ENCODE measurements at regions not wholly inside any gene's neighbourhood (a gene's known extent, or its start where the extent isn't known, plus 50 kb on each side); places are given as distances from the start of the nearest gene placed in this dataset.

GRCh38 chr7:149569025-149569725, 71.6 kb upstream of the ZNF746 start:
- TF ChIP-seq CTCF (IDR thresholded peaks at IDR 0.05): no peak
- ATAC-seq (ENCODE audit: low read depth): no peak
- POLR2A ChIA-PET: no interaction called here
- Mint-ChIP-seq H3K27ac (no peak overlapping the region), H3K4me3 (no peak overlapping the region), H3K27me3 (no peaks in the 10 kb centered on the region), H3K36me3 (ENCODE audit: low read depth) (peaks cover 63% of the 10 kb centered on the region), H3K9me3 (peaks cover 28% of the 10 kb centered on the region), H3K4me1 (peaks cover 2% of the 10 kb centered on the region)
- intact Hi-C loops (cut with micrococcal nuclease): no loop called here
- DNase-seq: no peak
- CTCF ChIA-PET: no interaction called here

GRCh38 chr7:149568218-149568617, 70.6 kb upstream of the ZNF746 start:
- Mint-ChIP-seq H3K9me3 (peaks cover 26% of the 10 kb centered on the region), H3K4me1 (peaks cover 2% of the 10 kb centered on the region), H3K36me3 (ENCODE audit: low read depth) (peaks cover 68% of the 10 kb centered on the region), H3K27ac (no peak overlapping the region), H3K4me3 (no peak overlapping the region), H3K27me3 (no peaks in the 10 kb centered on the region)
- ChIA-PET POLR2A (no interaction called here), CTCF (no interaction called here)
- ATAC-seq (ENCODE audit: low read depth) (no peak), DNase-seq (no peak)
- intact Hi-C loops (cut with micrococcal nuclease): no loop called here
- no peak for TF ChIP-seq CTCF (IDR thresholded peaks at IDR 0.05)

- H3K27ac Mint-ChIP-seq: no peak overlapping the region
- H3K9me3 Mint-ChIP-seq: peaks cover 16% of the 10 kb centered on the region
- TF ChIP-seq CTCF (IDR thresholded peaks at IDR 0.05): no peak
- ChIA-PET CTCF (no interaction called here), POLR2A (no interaction called here)
- H3K36me3 Mint-ChIP-seq (ENCODE audit: low read depth): peaks cover 66% of the 10 kb centered on the region
- H3K4me1 Mint-ChIP-seq: no peaks in the 10 kb centered on the region
- DNase-seq: no peak
- H3K4me3 Mint-ChIP-seq: no peak overlapping the region
- no peaks in the 10 kb centered on the region for H3K27me3 Mint-ChIP-seq
- no peak for ATAC-seq (ENCODE audit: low read depth)
- intact Hi-C loops (cut with micrococcal nuclease): no loop called here
These were observed 68.5 kb upstream of the ZNF746 start for GRCh38 chr7:149566103-149566502.

- no peak overlapping the region for H3K27ac Mint-ChIP-seq
- H3K36me3 Mint-ChIP-seq (ENCODE audit: low read depth): peaks cover 68% of the 10 kb centered on the region
- CTCF ChIA-PET: no interaction called here
- no peak overlapping the region for H3K4me3 Mint-ChIP-seq
- H3K9me3 Mint-ChIP-seq: peaks cover 12% of the 10 kb centered on the region
- no peak for TF ChIP-seq CTCF (IDR thresholded peaks at IDR 0.05)
- no peaks in the 10 kb centered on the region for H3K27me3 Mint-ChIP-seq
- POLR2A ChIA-PET: no interaction called here
- intact Hi-C loops (cut with micrococcal nuclease): no loop called here
- DNase-seq (no peak), ATAC-seq (ENCODE audit: low read depth) (no peak)
- no peaks in the 10 kb centered on the region for H3K4me1 Mint-ChIP-seq
These were observed 67.4 kb upstream of the ZNF746 start for GRCh38 chr7:149565096-149565382.

- no peak for TF ChIP-seq CTCF (IDR thresholded peaks at IDR 0.05)
- Mint-ChIP-seq H3K27ac (no peak overlapping the region), H3K36me3 (ENCODE audit: low read depth) (peaks cover 66% of the 10 kb centered on the region), H3K9me3 (peaks cover 8% of the 10 kb centered on the region), H3K4me3 (no peak overlapping the region), H3K27me3 (no peaks in the 10 kb centered on the region), H3K4me1 (no peaks in the 10 kb centered on the region)
- ChIA-PET POLR2A (no interaction called here), CTCF (no interaction called here)
- DNase-seq (no peak), ATAC-seq (ENCODE audit: low read depth) (no peak)
- intact Hi-C loops (cut with micrococcal nuclease): no loop called here
These were observed 66.9 kb upstream of the ZNF746 start for GRCh38 chr7:149564340-149565095.
